Endothelial cell of umbilical vein (primary cell): ENCODE measurements at regions not wholly inside any gene's neighbourhood (a gene's known extent, or its start where the extent isn't known, plus 50 kb on each side); places are given as distances from the start of the nearest gene placed in this dataset.

Source experiments
- BruUV-seq: library from RNA; stranded (reverse); fragments of 400-500 nt; replicated peaks from 2 replicates; lab custom pipeline; 2021; lab: Mats Ljungman, UMichigan
- CTCF ChIA-PET: fragments of 300-600, 350-600 bp; sonication (Branson Sonifier 250); formaldehyde crosslinking; loops from one replicate; lab custom pipeline; 2021; ENCODE audit warnings: antibody characterized with exemption, inconsistent platforms; lab: Charles Lee
- POLR2A ChIA-PET: fragments of 300-600, 350-600 bp; sonication (Branson Sonifier 250); formaldehyde crosslinking; loops from one replicate; lab custom pipeline; 2021; ENCODE audit warnings: antibody characterized with exemption, inconsistent platforms; lab: Charles Lee
- DNase-seq: peaks from one replicate; pipeline ENCODE4 v3.0.0-alpha.2; 2011; ENCODE audit warnings: low read depth, low spot score
- FAIRE-seq: peaks from 2 replicates; lab custom pipeline; 2011; peaks lifted over from hg19 to GRCh38; lab: Jason Lieb, UNC
- H2AFZ ChIP-seq: 2 replicates; pipeline ENCODE4 v1.6.0; 2012; ENCODE audit warnings: low read depth, low read length, control low read depth, inconsistent platforms
- H3K27ac ChIP-seq: 2 replicates; pipeline ENCODE4 v1.5.1; 2011; ENCODE audit warnings: low read depth, mild to moderate bottlenecking, control low read depth, low read length, moderate library complexity; ENCODE audit not compliant: insufficient read depth
- H3K27me3 ChIP-seq, 2 experiments: 2 replicates each; pipeline versions ENCODE4 v1.6.0 to v1.6.1; 2011; ENCODE audit warnings: low read length in 2 of 2, mixed read lengths in 1 of 2; ENCODE audit not compliant: control insufficient read depth in 2 of 2, insufficient read depth in 2 of 2
- H3K36me3 ChIP-seq, 2 experiments: 2 replicates in 1 of 2; 3 replicates in 1 of 2; pipeline ENCODE4 v1.5.1; 2011; ENCODE audit warnings: low read length in 2 of 2, mild to moderate bottlenecking in 1 of 2, moderate library complexity in 1 of 2; ENCODE audit not compliant: control insufficient read depth in 2 of 2, insufficient read depth in 2 of 2; ENCODE audit errors: extremely low read depth in 1 of 2
- H3K4me1 ChIP-seq: 3 replicates; pipeline ENCODE4 v1.5.1; 2011; ENCODE audit warnings: mild to moderate bottlenecking, low read length; ENCODE audit not compliant: control insufficient read depth, insufficient read depth; ENCODE audit errors: extremely low read depth
- H3K4me2 ChIP-seq: 2 replicates; pipeline ENCODE4 v1.6.1; 2011; ENCODE audit warnings: low read length, control low read depth, mixed read lengths; ENCODE audit not compliant: insufficient read depth
- H3K4me3 ChIP-seq, 3 experiments: fragments of 200-600 bp in 1 of 3; sonication (generic), shearing (Covaris generic) in 1 of 3; replicated peaks in 1 of 3; 2 replicates each; pipeline ENCODE4 v1.5.1; 2011 to 2016; ENCODE audit warnings: control low read depth in 3 of 3, low read length in 3 of 3, mild to moderate bottlenecking in 2 of 3, inconsistent platforms in 1 of 3, low read depth in 1 of 3, moderate library complexity in 1 of 3; ENCODE audit not compliant: insufficient read depth in 1 of 3
- H3K79me2 ChIP-seq: 2 replicates; pipeline ENCODE4 v1.6.0; 2012; ENCODE audit warnings: low read length, inconsistent platforms; ENCODE audit not compliant: control insufficient read depth, insufficient read depth
- H3K9ac ChIP-seq: replicated peaks from 2 replicates; pipeline ENCODE3; 2011; ENCODE audit warnings: low read length, control low read depth; ENCODE audit not compliant: insufficient read depth; ENCODE audit errors: extremely low read depth
- H3K9me1 ChIP-seq: replicated peaks from 3 replicates; pipeline ENCODE4 v1.6.0; 2011; ENCODE audit warnings: mild to moderate bottlenecking, low read length; ENCODE audit not compliant: control insufficient read depth, insufficient read depth; ENCODE audit errors: extremely low read depth
- H3K9me3 ChIP-seq: replicated peaks from 2 replicates; pipeline ENCODE4 v1.5.1; 2012; ENCODE audit warnings: low read length, inconsistent platforms; ENCODE audit not compliant: control insufficient read depth, insufficient read depth
- H4K20me1 ChIP-seq: replicated peaks from 2 replicates; pipeline ENCODE3; 2011; ENCODE audit warnings: mild to moderate bottlenecking, low read length; ENCODE audit not compliant: control insufficient read depth, insufficient read depth; ENCODE audit errors: extremely low read depth
- CTCF ChIP-seq, 2 donors: IDR thresholded peaks; 1 replicate in 1 of 2; 2 replicates in 1 of 2; pipeline ENCODE4 v1.5.1; 2011; ENCODE audit warnings: low read length in 2 of 2, mild to moderate bottlenecking in 2 of 2, moderate library complexity in 2 of 2, control low read depth in 1 of 2, inconsistent platforms in 1 of 2, low read depth in 1 of 2; ENCODE audit not compliant: insufficient read depth in 1 of 2; ENCODE audit errors: extremely low read depth in 1 of 2
- EZH2 ChIP-seq: IDR thresholded peaks from 2 replicates; pipeline ENCODE4 v1.6.1; 2012; ENCODE audit warnings: borderline replicate concordance, low read depth, mild to moderate bottlenecking, moderate library complexity, low read length, inconsistent platforms; ENCODE audit not compliant: severe bottlenecking
- FOS ChIP-seq: IDR thresholded peaks from 2 replicates; pipeline ENCODE4 v1.6.1; 2011; ENCODE audit warnings: mild to moderate bottlenecking, low read length, moderate library complexity, borderline replicate concordance; ENCODE audit not compliant: insufficient read depth
- GATA2 ChIP-seq: IDR thresholded peaks from 2 replicates; pipeline ENCODE4 v1.7.0; 2011; ENCODE audit warnings: low read depth, mild to moderate bottlenecking, moderate library complexity, mixed read lengths, low read length; ENCODE audit not compliant: insufficient read length, insufficient read depth
- JUN ChIP-seq: IDR thresholded peaks from 2 replicates; pipeline ENCODE4 v1.6.1; 2011; ENCODE audit warnings: borderline replicate concordance, low read depth; ENCODE audit not compliant: insufficient read length, insufficient read depth
- MAX ChIP-seq: IDR thresholded peaks from 2 replicates; pipeline ENCODE4 v1.6.1; 2011; ENCODE audit not compliant: insufficient read depth, insufficient read length
- MYC ChIP-seq: IDR thresholded peaks from one replicate; pipeline ENCODE4 v1.6.1; 2011; ENCODE audit warnings: mild to moderate bottlenecking, low read depth, low read length
- POLR2A ChIP-seq: IDR thresholded peaks from 2 replicates; pipeline ENCODE4 v1.6.1; 2012; ENCODE audit warnings: low read depth, mild to moderate bottlenecking, control low read depth, low read length
- POLR2AphosphoS5 ChIP-seq: IDR thresholded peaks from 2 replicates; pipeline ENCODE4 v1.6.1; 2012; ENCODE audit warnings: low read depth, mild to moderate bottlenecking, control low read depth, low read length, moderate library complexity; ENCODE audit not compliant: insufficient read depth
- dilution Hi-C: fragments of 300-500 bp; cut with MboI; formaldehyde crosslinking; loops from one replicate; pipeline ENCODE4 v1.15.0; 2019; ENCODE audit warnings: low sequenced_read_pairs; ENCODE audit not compliant: extremely low pct_ligation_motif_present
- intact Hi-C: fragments of 100-400 bp; cut with micrococcal nuclease; formaldehyde crosslinking; loops from one replicate; pipeline ENCODE4 v1.10.0; 2022

- Histone ChIP-seq H3K4me1 (peaks cover 9% of the 10 kb centered on the region), H2AFZ (no peak overlapping the region), H3K36me3 (no peaks in the 10 kb centered on the region), H3K9ac (no peak overlapping the region), H3K27me3 (no peaks in the 10 kb centered on the region), H3K4me3 (no peak overlapping the region), H4K20me1 (no peaks in the 10 kb centered on the region), H3K27ac (no peak overlapping the region), H3K9me1 (no peaks in the 10 kb centered on the region), H3K4me2 (no peak overlapping the region), H3K9me3 (no peaks in the 10 kb centered on the region), H3K79me2 (no peaks in the 10 kb centered on the region)
- CTCF ChIA-PET, result interaction anchor here (0.6 to 1.1 kb wide), 2 partner anchors 84 to 913 kb away, joined by 3 read pairs; no protein-coding TSS in a partner anchor
- no peak for TF ChIP-seq MYC
- no peak for TF ChIP-seq EZH2
- TF ChIP-seq POLR2AphosphoS5, result no peak
- no peak for TF ChIP-seq CTCF (IDR thresholded peaks at IDR 0.05; ENCODE audit: extremely low read depth in 1 of 2, insufficient read depth in 1 of 2, low read depth in 1 of 2, low read length in 2 of 2)
- no peak for TF ChIP-seq GATA2
- no peak for TF ChIP-seq MAX
- no peak for TF ChIP-seq FOS
- no peak for TF ChIP-seq POLR2A
- no peak for TF ChIP-seq JUN
- FAIRE-seq (no peak), DNase-seq (no peak)
- BruUV-seq, result no TSS peak
- POLR2A ChIA-PET, result no interaction called here
- intact Hi-C loops, result no loop called here
- dilution Hi-C loops, result no loop called here
These were observed 69.4 kb downstream of the TOMM20 start for GRCh38 chr1:235059221-235059620.
